Activated T-cell treated with anti-CD3 and anti-CD28 coated beads, Interleukin-2, amount 50 U/mL, for 1 hour (primary cell): ENCODE measurements at regions not wholly inside any gene's neighbourhood (a gene's known extent, or its start where the extent isn't known, plus 50 kb on each side); places are given as distances from the start of the nearest gene placed in this dataset.

ENCODE experiments used
- DNase-seq: peaks from one replicate; pipeline ENCODE4 v3.0.0-alpha.2; 2020

DNA sequence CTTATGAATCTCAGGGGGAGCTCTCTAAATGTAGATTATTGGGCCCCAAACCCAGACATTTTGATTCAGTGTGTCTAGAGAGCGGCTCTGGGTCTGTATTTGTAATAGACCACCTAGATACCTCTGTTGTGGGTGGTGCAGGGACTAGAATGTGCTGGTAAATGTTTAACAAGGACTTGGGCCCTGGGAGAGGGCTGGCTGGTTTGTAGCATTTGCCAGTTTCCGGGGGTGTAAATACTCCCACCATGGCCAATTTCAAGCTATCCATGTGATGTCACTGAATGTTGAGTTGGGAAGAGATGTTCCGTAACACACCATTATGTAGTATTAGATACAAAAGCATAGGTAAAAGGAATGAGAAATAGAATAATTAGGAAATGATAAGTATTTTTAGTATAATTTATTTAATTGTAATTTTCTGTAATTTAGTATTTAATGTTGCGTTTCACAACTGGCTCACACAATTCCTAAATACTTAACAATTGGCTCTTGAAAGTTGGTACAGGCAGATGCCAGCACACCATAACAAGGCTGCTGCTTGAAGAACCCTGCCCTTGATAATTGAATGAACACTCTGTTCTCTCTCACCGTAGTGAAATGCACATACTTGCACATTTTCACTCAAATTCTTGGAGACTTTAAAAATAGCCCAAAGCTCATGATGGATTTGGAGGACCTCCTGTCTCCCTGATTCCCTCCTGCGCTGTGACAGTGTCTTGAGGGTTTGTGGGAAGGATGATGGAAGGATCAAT lies 359.2 kb upstream of the PROK2 start:
- DNase-seq, result no peak

DNA sequence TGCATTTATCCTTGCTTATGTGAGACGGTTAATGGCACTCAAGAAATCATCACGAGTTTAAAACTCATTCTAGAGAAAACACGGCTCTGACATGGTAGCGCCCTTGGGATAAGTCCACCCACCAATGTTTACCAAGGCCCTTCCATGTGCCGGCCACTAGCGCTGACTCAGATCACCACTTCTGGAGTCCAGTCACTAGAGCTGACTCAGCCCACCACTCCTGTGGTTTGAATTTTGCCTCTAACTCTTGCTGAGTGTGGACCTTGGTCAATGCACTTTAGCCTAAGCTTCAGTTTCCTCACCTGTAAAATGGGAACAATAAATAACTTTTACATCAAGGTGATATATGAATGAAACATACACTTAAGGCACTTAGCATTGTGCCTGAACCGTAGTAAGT lies 358.4 kb upstream of the PROK2 start:
- no peak for DNase-seq

DNA sequence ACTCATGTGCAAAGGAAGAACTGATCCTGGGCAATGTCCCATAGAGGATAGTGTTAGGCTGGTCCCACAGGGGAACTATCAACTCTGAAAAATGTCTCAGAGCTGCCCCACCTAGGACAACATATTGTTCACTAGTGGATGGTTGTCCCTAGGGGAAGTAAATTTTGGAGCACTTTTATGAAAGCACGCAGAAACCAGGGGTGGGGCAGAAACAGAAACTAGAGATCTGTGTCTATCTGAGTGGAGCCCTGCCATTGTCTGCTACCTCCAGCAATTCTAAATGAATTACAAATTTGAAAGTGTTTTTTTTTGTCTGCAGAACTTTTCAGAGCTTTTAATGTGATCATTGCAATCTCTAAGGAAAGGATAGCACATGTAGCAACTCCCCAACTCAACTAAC lies 357.1 kb upstream of the PROK2 start:
- no peak for DNase-seq

DNA sequence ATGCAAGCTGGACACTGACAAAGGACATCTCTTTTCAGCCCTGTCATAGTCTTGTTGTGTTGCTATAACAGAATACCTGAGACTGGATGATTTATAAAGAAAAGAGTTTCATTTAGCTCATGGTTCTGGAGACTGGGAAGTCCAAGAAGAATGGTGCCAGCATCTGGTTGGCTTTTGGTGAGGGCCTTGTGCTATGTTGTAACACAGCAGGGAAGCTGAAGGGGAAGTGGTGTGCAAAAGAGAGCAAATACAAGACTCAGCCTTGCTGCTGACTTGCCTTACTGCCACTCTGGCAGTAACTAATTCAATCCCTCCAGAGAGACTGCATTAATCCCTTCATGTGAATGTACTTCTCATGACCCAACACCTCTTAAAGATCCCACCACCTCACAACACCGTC lies 356.3 kb upstream of the PROK2 start:
- no peak for DNase-seq

DNA sequence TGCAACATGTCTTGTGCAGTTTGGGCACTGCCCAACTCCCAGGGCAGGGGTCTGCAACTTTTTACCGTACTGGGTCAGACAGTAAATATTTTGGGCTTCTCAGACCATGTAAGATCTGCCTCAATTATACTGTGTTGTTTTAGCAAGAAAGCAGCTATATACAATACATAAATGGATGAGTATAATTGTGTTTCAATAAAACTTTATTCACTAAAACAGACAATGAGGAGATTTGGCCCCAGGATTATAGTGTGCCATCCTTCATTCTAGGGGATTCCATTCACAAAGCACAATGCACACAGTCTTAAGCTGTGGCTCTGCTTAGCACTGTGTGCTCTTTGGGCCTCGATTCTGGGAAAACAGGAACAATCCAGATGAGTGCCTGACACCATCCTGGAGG lies 354.4 kb upstream of the PROK2 start:
- DNase-seq, result no peak

DNA sequence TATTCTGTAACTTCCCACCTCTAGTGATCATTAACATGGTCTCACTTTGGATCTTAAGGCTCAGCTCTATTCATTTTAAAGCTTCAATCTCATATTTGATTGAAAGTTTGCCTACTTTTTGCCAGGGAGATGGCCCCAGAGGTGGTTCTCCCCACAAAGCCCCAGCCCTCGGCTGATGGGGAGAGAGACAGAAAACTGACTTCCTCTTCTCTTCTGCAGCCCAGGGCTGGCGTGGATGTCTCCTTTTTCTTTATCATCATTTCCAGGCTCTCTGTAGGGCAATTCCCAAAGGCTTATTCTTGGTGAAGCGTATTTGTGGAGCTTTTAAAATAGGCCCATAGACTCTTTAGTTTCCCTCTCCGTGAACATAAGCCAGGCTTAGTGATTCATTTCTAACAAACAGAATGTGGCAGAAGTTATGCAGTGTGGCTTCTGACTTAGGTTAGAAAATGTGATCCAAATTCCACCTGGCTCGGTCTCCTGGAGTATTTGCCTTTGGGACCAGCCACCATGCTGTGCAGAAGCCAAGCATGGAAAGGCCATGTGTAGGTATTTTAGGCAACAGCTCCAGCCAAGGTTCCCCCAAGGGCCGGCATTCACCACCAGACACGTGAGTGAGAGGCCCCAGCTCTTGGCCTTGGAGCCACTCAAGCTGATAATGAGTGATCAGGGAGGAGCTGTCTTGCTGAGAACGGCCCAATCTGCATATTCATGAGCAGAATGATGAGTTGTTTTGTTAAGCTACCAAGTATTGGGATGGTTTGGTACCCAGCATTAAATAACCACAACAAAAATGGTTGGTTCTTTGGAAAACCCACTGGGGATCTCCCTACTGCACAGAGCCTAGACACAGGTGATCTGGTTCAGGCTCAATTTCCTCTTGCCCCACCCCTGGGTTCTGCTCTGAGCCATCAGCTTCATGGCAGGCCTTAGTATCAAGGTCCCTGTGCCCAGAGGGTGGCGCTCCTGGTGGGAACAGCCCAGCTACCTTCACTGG lies 353.2 kb upstream of the PROK2 start:
- DNase-seq, result no peak

DNA sequence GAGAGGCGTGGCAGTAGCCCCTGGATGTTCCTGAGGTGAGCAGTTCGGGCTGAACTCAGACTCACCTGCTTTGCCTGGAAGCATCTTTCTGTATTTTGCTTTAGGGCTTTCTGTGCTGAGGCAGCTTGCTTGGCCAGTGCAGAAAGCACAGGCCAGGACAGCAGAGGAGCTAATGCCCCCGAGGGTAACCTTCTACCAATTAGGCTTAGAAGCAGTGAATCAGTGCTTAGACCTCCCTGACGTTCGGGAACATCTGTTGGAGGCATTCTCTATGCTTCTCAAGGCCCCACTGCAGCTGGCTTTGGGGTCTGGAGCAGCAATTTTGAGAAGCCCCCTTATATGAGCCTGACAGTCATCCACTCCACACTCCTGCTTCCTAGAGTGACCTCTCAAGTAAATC lies 350.7 kb upstream of the PROK2 start:
- no peak for DNase-seq

DNA sequence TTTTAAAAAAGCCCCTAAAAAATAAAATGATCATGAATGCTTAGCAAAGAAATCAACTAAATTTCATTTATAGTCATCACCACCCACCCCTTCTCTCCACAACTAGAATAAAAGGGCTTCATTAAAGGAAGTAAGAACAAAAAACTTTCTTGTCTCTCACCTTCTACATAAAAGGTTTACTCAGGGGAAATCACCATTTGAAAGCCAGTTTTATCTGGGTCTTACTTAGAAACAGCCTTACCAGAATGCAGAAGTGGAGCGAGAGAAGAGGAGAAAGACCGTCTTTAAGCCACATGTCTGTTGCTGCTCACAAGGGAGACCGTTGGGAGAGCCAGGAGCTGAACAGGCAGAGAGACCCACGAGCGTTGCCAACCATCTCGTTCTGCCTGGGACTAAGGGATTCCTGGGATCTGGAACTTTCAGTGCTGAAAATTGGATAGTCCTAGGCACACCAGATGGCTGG lies 350.1 kb upstream of the PROK2 start:
- no peak for DNase-seq

DNA sequence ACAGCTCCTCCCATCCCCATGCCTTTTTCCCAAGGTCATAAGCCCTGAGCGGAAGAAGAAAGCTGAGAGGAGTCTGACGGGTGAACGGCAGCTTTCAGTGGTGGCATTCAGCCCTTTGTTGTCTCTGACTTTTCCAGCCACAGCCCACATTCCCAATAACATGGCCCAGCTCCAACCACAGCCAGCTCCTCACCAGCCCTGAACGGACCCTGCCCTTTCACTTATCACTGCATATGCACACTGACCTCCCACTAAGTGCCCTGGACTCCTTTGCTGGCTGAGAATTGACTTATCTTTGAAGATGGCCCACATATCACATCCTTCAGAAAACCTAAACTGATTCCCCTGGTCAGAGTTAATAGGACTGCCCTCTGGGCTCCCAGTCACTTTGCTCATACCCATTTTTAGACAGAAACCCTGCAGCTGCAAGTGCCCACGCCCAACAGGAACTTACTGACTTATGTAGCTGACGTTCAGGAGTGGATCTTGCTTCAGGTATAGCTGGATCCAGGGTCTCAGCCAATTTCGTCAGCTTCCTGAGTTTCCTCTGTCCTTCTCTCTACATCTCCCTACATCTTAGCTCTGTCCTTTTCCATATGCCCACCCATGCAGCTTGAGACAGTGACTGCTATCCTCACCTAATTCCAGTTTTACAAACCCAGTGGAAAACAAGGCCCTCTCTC lies 348.5 kb upstream of the PROK2 start:
- no peak for DNase-seq

DNA sequence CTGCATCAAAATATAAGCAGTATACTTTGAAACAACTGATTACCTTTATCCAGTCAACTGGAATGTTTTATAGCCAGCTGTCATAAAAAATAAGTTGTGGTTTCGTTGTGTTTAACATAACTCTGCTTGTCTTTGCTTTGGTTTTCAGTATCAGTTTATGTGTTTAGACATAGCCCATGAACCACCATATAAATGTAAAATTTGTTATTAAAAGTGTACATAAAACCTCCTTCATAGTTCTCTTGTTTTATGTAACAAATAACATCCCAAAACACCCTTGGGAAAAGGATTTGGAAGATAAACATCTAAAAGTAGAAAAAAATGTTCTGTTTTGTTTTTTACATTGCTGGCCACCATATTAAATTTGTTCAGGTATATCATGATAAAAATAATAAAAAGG lies 347.0 kb upstream of the PROK2 start:
- no peak for DNase-seq

DNA sequence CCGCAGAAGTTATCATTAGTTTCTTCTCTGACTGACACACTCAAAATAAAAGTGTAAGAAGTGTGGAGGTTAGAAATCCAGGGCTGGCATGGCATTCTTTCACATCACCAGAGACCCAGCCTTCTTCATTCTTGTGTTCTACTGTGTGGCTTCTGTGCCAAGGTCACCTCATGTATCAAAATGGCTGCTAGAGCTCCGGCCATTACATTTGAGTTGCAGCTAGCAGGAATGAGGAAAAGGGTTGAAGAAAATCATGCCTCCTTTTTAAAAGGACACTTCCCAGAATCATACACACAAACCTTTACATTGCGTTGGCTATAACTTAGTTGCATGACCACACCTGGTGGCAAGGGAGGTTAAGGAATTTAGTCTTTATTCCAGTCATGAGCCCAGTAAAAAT lies 345.6 kb upstream of the PROK2 start:
- no peak for DNase-seq

DNA sequence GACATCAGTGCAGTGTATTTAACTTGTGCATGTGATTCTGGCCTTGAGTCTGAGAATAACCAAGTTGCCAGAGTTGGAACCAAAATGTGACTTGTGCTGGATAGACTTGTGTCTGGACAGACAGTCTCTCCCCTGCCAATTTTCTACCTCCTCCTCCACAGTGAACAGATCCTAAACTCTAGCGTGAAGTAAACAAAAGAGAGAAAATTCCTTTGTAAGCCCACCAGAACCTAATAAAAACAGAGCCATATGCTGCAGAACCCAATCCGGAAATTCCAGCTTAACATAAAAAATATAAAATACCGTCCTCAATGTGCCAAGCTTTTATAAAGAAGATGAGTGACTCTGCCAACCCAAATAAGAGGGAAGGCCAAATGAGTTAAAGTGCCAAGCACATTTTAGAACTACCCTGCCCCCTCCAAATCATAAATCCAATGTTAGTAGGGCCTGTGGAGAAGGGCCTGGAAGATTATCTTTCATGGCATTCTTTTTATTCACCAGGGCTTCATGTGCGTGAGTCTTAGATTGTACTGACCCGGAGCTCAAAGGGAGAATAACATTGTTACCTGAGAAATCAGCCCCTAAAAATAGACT lies 344.6 kb upstream of the PROK2 start:
- DNase-seq, result no peak

DNA sequence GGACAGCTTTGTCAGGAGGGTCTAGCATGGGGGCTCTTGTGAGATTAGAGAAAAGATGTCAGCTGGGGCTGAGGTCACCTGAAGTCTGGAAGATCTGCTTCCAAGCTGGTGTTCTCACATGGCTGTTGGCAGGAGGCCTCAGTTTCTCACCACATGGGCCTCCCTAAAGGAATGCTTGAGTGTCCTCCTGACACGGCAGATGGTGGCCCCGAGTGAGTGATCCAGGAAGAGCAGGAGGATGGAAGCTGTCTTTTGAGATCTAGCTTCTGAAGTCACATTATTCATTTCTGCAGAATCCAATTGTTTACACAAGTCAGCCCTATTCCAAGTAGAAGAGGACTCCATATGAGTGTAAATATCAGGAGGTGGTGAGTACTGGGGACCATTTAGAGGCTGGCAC lies 344.0 kb upstream of the PROK2 start:
- no peak for DNase-seq

DNA sequence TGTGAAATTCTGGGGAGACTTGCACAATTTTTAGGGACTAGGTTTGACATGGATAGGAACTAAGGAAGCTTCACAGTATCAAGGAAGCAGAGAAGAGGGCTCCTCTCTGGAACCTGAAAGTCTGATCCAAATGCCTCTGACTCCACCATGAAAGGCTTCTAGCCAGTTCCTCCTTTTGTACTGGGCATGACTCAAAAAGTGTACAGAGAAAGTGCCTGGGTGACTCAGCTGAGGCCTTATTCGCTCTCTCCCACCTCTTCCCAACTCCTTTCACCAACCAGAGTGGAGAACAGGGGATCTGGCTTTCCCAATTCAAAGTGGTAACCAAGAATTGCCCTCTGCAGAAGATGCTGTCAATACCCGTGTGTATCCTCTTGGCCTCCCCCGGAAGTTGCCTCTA lies 342.9 kb upstream of the PROK2 start:
- no peak for DNase-seq

DNA sequence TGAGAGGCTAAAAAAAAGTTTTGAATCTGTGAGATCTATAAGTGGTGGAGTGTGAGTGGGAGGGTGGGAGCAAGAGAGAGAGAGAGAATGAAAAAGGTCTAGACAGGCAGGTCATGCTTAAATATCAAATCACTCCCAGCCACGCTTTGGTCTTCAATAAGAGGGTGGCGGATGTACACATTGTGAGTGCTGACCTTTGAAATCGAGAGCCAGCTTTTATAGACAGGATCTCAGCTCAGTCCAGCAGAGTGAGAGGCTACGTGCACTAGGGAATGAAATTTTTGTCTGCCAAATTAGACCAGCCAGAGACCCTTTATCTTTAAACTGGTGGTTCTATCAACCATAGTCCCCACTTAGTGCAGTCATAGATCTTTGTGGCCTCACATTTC lies 342.3 kb upstream of the PROK2 start:
- DNase-seq, result no peak

DNA sequence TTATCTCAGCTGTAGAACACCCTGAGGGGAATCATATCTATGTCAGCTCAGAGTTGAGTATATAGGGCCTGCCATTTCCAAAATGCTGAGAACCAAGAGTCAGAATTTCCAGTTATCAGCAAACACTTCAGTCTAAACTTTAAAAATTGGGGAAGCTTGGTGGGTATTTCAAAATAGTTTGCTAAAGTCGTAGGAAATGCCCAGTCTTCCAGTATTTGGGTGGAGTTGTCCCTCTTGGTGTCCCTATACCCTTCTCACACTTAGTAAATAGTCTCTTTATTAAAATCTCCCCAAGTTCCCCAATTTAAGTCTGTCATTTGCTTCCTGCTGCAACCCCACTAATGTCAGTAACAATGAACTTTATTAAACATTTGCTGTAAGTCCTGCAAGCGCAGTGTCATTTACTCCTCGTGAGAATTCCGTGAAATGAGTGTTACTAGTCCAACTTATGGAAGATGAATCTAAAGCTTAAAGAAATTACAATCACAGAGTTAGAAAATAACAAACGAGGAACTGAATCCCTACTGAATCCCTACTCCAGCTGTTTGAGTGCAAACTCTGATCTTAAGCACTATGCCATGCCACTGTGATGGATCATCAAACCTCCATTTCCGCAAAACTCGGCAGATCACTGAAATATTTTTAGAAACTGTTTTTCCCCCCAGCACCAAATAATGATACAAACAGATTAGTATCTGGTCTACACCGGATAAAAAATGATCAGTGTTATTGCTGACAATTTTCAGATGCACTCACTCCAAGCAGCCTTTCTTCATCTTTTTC lies 341.7 kb upstream of the PROK2 start:
- DNase-seq, result no peak

DNA sequence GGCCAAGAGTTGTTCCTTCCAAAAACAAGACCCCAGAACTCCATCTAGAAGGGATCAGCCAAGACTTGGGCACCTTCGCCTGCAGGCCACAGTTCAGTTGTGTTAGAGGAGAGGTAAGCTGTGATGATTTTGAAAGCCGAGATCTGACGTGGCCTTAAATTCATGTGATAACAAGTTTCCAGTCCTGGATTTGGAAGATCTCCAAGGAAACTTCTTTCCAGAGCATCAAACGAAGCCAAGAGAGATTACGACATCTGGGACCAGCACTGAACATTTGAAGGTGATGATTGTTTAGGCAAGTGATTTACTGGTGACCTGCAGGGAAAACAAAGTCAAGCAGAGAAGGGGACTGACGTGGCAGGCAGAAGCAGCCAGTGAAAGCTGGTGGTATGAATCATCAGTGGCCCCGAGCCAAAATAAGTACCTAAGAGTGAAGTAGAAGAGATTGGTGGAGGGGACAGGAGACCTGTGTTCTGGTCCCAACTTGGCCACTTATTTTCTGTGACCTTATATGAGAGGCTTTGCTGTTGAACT lies 339.0 kb upstream of the PROK2 start:
- DNase-seq, result no peak

DNA sequence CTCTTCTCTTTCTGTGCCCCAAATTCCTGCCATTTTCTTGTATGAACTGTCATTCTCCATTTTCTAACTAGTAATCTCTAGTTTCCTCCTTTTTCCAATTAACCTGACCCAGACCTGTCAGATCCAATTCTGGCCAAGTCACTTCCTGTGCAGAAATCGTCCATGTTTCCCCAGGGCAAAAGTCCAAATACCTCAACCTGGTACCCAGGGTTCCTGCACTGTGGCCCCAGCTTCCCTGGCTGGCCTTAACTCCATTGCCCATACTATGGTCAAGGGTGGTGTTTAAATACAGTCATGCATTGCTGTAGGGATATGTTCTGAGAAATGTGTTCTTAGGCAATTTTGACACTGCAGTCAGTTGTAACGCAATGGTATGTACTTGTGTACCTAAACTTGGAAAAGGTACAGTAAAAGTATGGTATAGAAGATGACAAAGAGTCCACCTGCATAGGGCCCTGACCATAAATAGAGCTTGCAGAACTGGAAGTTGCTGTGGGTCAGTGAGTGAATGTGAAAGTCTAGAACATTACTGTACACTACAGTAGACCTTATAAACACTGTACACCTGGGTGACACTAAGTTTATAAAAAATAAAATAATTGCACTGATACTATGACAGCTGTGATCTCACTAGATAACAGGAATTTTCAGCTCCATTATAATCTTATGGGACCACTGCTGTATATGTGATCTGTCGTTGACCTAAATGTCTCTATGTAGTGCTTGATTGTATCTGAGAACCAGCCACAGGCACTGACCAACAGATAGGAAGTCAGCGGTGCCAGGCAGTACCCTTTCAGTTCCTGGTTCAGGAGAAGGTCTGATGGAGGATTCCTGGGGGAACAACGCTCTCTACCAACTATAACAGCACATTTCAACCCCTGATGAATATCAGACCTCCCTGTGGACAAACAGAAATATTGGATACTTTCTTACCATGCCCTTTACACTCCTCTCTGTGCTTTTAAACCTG lies 336.1 kb upstream of the PROK2 start:
- no peak for DNase-seq

DNA sequence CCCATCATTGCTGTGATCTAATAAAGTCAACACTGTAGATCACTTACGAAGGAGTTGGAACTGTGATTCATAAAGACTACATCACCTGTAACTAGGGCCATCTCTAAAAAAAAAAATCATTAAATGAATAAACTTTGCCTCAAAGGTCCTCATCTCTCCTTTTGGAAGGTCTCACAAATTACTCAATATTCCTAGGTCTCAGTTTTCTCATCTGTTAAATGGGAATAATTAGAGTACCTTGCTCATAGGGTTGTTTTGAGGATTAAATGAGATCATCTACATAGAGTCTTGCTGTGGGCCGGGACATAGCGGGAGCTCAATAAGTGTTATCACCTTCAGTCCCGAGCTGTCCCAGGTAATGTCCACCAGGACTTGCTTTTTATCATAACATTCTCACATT lies 335.1 kb upstream of the PROK2 start:
- no peak for DNase-seq

DNA sequence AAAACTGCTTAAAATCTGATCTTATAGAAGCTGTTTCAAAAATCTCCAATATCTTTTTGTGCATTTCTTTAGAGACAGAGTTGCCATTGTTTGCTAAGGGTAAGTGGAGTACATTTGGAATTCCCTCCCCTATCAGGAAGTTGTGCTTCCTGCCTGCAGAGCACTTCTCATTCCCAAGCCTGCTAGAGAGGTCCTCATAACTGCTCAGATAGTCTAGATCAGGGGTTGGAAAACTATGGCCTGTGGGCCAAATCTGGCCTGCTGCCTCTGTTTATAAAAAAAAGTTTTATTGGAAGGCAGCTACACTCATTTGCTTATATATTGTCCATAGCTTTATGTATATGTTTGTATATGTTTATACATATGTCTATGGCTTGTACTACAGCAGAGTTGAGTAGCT lies 333.7 kb upstream of the PROK2 start:
- no peak for DNase-seq

DNA sequence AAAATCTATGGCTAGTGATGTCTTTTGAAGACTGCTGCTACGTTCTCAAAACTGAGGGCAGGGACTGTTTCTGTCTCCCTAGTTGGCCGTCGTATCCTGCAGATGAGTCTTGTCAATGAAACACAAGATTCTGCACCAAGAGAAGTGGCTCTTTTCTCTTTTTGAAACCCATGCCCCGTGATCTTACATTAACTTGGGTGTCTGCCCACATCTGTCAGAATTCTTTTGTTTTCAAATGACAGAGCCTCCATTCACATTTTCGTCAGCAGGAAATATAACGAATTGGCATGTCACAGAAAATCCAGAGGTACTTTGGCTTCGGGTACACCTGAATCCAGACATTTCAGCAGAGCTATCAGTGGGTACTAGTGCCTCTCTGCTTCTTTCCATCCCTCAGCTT lies 331.3 kb upstream of the PROK2 start:
- no peak for DNase-seq
